ENCODE measurements at regions not wholly inside any gene's neighbourhood (a gene's known extent, or its start where the extent isn't known, plus 50 kb on each side); places are given as distances from the start of the nearest gene placed in this dataset.

DNA sequence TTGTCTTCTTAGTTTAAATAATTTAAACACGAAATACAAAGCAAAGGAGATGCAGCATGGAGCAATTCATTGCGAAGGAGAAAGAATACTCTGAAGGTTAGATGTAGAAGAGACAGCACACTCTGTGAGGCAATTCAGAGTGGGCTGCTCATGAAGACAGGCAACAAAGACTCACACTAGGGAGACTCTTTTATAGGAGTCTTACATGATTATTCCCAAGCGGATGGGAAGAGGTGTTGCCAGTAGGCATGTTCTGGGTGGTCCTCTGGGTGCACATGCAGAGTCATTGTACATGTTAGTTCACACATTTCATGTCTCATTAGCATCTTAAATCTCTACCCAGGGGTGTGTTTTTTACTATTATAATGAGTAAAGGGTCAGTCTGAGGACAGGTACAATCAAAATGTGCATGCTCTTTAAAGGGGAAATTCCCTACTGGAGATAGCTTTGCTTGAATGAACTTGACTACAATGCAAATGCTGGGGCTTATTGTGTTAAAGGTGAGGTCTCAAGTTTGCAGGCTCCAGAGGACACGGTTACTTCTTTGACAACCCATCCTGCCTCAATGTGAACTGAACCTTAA lies 275.5 kb downstream of the CDH19 start:
- 77 to 82% (median 81%) methylated on average over 4 of the region's 4 CpGs for WGBS, 5 donors
- TF ChIP-seq CTCF (IDR thresholded peaks at IDR 0.05 in 8 of 11, conservative IDR thresholded peaks at IDR 0.05 in 3 of 11) (no peak), POLR2A (IDR thresholded peaks at IDR 0.05) (no peak), POLR2AphosphoS5 (IDR thresholded peaks at IDR 0.05) (no peak)
- H3K27ac ChIP-seq, result no peak overlapping the region
- H3K36me3 ChIP-seq, result no peaks in the 10 kb centered on the region
- H3K9me3 ChIP-seq, result no peaks in the 10 kb centered on the region
- no peak for DNase-seq
- H3K4me3 ChIP-seq, result no peak overlapping the region
- H3K4me1 ChIP-seq, result no peaks in the 10 kb centered on the region
- no peaks in the 10 kb centered on the region for H3K27me3 ChIP-seq (replicated peaks in 1 of 7)
- intact Hi-C loops (cut with DNase I; ENCODE audit: low total_unique reads), result no loop called here

DNA sequence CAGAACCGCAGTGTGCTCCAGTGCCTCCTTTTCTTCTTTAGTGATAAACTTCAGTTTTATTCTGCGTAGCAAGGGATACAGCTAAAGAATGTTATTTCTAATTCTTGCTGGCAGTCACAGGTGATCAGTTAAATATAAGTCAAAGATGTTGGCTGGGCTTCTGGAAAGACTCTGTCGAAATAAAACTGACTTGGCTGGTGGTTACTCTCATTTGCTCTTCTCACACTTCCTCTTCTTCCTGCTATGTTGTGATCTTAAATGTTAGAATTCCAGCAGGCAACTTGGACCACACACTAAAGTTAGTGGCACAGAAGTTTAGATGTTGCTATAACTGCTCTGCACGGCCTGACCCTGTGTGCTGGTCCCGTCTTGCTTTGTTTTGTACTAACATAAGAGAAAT lies 278.6 kb downstream of the CDH19 start:
- intact Hi-C loops (cut with DNase I; ENCODE audit: low total_unique reads), result no loop called here
- 79 to 93% (median 84%) methylated on average over 5 of the region's 5 CpGs for WGBS, 5 donors
- DNase-seq, result no peak
- Histone ChIP-seq H3K9me3 (no peaks in the 10 kb centered on the region), H3K27me3 (replicated peaks in 1 of 7) (no peaks in the 10 kb centered on the region), H3K4me3 (no peak overlapping the region), H3K4me1 (no peaks in the 10 kb centered on the region), H3K36me3 (no peaks in the 10 kb centered on the region), H3K27ac (no peak overlapping the region)
- no peak for TF ChIP-seq CTCF (IDR thresholded peaks at IDR 0.05 in 8 of 11, conservative IDR thresholded peaks at IDR 0.05 in 3 of 11)
- no peak for TF ChIP-seq POLR2A (IDR thresholded peaks at IDR 0.05)
- TF ChIP-seq POLR2AphosphoS5 (IDR thresholded peaks at IDR 0.05), result no peak

- no peaks in the 10 kb centered on the region for H3K9me3 ChIP-seq
- no peaks in the 10 kb centered on the region for H3K4me1 ChIP-seq
- 71 to 90% (median 78%) methylated on average over 2 of the region's 2 CpGs for WGBS, 5 donors
- intact Hi-C loops (cut with DNase I; ENCODE audit: low total_unique reads), result no loop called here
- TF ChIP-seq POLR2A (IDR thresholded peaks at IDR 0.05) (no peak), CTCF (IDR thresholded peaks at IDR 0.05 in 8 of 11, conservative IDR thresholded peaks at IDR 0.05 in 3 of 11) (no peak), POLR2AphosphoS5 (IDR thresholded peaks at IDR 0.05) (no peak)
- no peaks in the 10 kb centered on the region for H3K27me3 ChIP-seq (replicated peaks in 1 of 7)
- no peak overlapping the region for H3K27ac ChIP-seq
- no peaks in the 10 kb centered on the region for H3K36me3 ChIP-seq
- H3K4me3 ChIP-seq, result no peak overlapping the region
- DNase-seq, result no peak
Measured at GRCh38 chr18:66324616-66325015, 279.3 kb downstream of the CDH19 start.

DNA sequence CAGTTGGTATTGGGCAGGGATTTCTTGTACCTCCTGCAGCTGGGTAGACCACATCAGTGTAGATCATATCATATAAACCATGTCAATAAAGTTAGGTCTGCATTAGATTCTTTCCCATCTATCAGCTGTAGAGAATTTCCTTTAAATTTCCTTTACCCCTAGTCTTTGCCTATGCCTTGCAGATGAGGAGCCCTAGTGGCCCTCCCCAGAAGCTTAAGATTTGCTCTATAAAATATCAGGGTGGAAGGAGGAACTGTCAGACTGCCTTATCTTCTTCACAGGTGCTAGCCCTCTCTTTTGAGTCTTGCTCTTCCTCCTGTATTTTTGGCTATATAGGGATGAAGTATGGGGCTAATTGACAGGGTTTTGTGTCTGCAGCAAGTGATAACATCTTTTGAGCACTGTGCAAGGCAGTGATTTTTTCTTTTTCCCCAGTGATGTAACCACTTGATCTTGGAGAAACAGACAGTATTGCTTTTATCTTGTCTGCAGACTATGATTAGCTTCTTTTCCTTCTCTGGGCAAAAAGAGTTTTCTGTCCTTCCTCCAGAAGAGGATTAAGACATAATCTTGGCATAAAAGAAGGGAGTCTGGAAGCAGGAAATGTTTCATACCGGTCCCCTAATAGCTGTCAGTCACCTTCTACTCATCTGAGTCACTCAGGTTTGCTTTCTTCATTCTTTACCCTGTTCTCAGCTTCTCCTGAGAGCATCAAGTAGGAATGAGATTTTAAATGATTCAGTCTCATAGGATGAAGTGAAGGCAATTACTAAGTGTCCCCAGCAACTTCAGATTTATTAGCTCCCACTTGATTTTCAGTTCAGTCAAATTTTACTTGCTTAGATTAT lies 286.4 kb downstream of the CDH19 start:
- H3K27ac ChIP-seq, result no peak overlapping the region
- intact Hi-C loops (cut with DNase I; ENCODE audit: low total_unique reads), result no loop called here
- no peaks in the 10 kb centered on the region for H3K27me3 ChIP-seq (replicated peaks in 1 of 7)
- WGBS, 5 donors, result 35 to 58% (median 43%) methylated on average over 1 of the region's 1 CpG
- no peaks in the 10 kb centered on the region for H3K4me1 ChIP-seq
- no peak overlapping the region for H3K4me3 ChIP-seq
- H3K36me3 ChIP-seq, result no peaks in the 10 kb centered on the region
- no peak for TF ChIP-seq CTCF (IDR thresholded peaks at IDR 0.05 in 8 of 11, conservative IDR thresholded peaks at IDR 0.05 in 3 of 11)
- TF ChIP-seq POLR2AphosphoS5 (IDR thresholded peaks at IDR 0.05), result no peak
- no peak for TF ChIP-seq POLR2A (IDR thresholded peaks at IDR 0.05)
- H3K9me3 ChIP-seq, result no peaks in the 10 kb centered on the region
- DNase-seq, result no peak
